Left renal pelvis (tissue), 4 donors: ENCODE measurements at regions not wholly inside any gene's neighbourhood (a gene's known extent, or its start where the extent isn't known, plus 50 kb on each side); places are given as distances from the start of the nearest gene placed in this dataset.
A peak's percentile ranks its signal among the peaks of the same experiment; 100 is the strongest.

ENCODE experiments used
- DNase-seq, 4 donors: peaks; one replicate each; pipeline ENCODE4 v3.0.0-alpha.2; 2013; ENCODE audit warnings: low read depth in 4 of 4, low spot score in 3 of 4

GRCh38 chr13:61706899-61707298, 291.2 kb upstream of the PCDH20 start:
- no peak for DNase-seq

DNA sequence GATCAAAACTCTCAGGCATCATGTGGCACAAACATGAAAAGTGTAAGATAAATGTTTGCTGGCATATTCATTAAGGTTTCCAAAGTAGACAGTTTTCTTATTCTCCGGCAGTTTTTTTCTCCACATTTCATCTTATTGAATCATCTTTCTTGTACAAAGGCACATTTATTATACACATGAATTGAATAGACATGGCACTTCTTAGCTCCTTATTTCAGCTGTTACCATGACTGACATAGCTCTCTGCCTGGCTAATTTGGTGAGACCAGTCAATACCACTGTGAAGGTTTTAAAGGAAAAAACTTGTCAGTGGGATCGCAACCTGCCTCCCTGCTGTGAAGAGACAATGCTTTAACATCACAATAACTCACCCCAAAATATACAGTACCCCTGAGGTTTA, 285.0 kb upstream of the PCDH20 start:
- no peak for DNase-seq

GRCh38 chr13:61700181-61700580, 284.5 kb upstream of the PCDH20 start:
- no peak for DNase-seq

- no peak for DNase-seq
Observed at GRCh38 chr13:61696676-61697075, 281.0 kb upstream of the PCDH20 start.

- DNase-seq = no peak
Observed at GRCh38 chr13:61695147-61695546, 279.5 kb upstream of the PCDH20 start.

GRCh38 chr13:61692691-61693090, 277.0 kb upstream of the PCDH20 start:
- no peak for DNase-seq

DNA sequence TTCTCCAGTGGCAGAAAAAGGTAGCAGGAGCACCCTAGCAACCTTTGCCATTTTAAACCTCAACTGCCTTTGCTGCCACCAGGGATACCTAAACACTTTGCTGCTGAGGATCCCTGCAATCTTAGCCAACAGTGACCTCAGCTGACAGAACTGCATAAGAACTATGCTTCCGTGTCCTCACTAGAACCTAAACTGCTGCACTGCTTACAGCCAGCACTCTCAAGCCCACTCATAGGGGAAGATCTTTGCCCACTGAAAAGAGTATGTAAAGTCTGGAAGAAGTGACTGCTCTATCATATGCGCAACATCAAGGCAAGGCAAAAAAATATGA, 270.0 kb upstream of the PCDH20 start:
- DNase-seq = peak in 1 of 4 donors; percentile 16

DNA sequence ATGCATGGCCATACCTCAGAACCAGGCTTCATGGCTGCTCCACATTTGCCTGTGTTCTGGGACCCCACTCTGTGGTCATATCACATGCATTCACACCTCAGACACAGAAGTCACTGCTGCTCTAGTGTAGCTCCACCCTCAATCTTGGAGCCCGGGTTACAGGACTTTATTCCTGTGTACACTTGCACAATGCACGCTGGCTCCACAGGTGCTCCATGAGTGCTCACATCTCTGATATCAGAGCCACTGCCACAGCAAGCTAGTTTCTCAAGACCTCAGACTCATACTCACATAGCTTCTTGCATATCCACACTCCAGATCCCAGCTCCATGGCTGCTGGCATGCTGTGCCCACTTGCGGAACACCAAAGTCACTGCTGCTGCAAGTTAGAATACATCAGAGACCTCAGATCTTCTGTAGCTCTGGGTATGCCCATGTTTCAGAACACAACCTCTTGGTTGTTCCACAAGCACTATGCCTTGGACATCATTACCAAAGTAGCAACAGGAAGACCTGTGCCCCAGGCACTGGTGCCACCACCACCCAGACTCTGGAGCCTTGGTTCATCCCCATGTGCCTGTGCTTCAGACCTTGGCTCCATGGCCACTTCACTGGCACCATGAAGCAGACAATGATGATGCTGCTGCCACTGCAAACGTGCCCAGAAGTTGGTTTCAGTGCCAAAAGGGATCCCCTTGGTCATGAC, 269.5 kb upstream of the PCDH20 start:
- no peak for DNase-seq

DNA sequence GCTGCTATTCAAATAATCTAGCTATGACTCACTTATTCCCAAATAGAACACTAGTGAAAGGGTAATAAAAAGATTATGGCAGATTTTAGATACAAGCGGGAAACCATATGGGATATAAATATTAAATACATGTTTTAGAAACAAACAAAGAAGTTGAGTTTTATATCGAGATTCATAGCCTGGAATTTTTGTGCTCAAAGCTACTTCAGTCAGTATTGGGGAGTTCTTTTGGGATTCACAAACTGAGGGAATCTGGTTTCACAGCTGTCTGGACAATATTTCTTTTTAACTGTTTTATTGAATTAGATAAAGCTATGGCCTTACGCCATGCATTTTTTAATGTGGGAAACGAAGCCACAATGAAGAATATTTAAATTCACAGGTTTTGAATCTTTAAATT, 257.1 kb upstream of the PCDH20 start:
- no peak for DNase-seq

DNA sequence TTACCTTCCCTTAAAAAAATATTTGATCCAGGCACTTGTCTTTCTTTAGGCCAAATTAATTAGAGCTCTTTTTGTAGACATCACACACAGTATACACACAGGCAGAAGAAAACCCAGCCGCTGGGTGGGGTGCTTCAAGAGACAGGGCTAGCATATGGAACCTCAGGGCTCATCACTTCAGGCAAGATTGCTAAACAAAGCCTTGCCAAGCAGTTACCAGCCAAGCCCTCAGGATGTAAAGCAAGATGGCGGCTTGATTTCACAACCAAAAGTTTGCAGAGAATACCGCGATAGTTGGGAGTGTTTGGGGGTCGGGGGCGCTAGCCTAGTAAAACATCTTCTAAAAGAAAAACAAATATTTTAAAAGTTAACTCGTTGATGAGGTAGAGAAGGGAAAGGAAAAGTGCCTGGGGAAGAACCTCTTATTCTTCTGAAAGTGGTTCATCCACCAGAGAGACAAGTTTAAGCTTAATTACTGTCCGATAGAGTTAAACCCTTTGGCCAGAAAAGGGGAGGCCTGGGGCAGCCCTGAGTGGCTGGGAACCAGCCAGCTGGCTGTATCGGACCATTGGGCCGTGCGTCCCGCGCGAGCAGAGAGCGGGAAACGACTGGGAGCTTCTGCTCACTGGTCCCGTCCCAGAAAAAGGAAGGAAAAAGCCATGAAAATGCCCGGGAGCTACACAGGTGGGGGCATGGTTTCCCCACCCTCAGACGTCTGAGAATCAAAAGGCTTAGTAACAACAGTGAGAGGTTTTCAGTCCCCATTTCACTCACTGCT, 254.9 kb upstream of the PCDH20 start:
- DNase-seq = no peak

DNA sequence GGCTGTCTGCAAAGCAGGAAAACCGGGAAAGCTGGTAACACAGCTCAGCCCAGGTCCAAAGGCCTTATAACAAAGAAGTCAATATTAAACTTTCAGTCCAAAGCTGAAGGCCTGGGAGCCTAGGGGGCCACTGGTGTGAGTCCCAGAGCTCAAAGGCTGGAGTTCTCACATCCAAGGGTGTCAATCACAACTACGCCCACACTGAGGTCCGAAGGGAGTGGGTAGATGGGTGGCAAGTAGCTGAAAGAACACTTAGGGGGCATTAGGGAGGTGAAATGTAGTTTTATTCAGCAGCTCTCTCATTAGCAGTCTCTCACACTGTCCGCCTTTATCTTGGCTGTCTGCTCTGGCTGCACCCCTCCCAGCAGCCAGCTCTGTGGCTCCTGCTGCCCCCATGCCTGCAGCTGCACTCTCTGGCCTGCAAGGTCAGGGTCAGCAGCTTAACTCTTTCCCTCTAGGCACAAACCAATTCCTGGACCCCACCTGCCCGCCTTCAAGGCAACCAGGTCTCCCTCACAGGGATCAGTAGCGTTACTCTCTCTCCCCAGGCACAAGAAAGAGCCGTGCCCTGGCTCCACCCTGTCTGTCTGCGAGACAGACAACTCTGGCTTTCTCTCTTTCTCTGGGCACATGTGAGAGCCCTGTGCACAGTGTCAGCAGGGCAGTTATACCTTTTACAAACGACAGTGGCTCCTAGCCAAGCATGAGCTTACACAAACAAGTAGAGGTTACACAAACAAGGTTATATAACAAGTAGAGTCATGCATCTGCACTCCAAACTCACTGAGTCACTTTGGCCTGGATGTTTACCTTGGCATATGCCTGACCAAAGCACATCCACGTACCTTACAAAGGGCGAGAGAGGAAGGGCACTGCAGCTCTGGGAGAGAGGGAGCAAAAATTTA, 249.4 kb upstream of the PCDH20 start:
- DNase-seq = no peak

GRCh38 chr13:61654481-61654880, 238.8 kb upstream of the PCDH20 start:
- DNase-seq = no peak

DNA sequence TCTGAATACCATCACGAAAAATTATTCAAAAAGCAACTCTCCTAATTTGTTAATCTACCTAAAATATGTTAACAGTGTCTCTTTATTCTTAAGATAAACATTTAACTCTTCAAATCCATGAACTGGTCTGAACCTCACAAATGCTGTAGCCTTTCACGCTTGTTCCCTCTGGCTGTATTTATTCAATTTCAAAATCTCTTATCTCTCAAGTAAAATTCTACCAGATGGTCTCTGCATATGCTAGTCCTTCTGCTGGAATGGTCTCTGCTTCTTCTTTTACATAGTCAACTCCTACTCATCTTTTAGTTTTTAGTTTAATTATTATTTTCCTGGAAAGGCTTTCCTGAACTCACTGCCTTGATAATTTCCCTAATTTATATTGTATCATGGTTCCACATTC, 232.9 kb upstream of the PCDH20 start:
- DNase-seq = no peak

DNA sequence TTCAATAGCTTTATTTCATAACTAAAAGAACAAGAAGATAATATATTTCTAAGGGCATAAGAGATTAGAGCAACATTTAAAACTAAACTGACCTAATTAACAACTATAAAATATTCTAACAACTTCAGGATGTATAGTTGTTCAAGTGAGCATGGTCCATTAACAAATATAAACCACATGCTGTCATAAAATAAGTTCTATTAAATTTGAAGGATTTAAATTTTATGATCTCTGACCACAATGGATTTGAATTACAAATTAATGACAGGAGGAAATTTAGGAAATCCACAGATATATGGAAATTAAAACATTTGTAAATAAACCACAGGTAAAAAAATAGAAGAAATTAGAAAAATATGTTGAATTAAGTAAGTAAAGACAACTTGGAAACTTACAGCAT, 196.5 kb upstream of the PCDH20 start:
- no peak for DNase-seq

DNA sequence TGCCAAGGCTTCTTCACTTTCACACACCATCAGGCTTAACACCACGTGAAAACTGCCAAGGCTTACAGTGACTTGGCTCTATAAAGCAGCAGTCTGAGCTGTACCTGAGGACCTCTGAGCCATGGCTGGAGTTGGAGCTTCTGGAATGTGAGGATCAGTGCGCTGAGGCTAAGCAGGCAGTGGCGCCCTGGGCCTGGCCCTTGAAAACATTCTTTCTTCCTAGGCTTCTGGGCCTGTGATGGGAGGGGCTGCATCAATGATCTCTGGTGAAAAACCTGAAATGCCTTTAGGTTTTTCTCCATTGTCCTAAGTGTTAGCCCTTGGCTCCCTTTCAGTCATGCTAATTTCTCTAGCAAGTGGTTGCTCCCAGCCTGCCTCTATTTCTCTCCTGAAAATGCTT, 192.5 kb upstream of the PCDH20 start:
- DNase-seq = no peak

- DNase-seq = no peak
Observed at GRCh38 chr13:61600360-61601033, 184.8 kb upstream of the PCDH20 start.

DNA sequence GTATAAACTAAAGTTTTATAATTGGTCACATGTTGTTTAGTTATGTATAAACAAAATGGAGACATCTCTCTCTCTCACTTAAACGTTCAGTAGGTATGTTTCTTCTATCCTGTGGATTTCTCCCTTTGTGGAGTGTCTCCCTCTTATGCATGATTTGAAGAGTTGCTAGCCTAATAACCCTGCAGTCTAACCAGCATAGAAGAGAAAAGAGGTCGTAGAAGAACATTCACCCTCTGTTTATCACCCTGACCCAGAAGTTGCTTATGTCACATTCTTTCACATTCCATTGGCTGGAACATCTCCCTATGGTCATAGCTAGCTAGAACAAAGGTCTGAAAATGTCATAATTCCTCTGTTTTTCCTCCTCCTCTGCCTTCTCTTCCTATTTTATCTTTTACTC, 176.8 kb upstream of the PCDH20 start:
- DNase-seq = no peak

DNA sequence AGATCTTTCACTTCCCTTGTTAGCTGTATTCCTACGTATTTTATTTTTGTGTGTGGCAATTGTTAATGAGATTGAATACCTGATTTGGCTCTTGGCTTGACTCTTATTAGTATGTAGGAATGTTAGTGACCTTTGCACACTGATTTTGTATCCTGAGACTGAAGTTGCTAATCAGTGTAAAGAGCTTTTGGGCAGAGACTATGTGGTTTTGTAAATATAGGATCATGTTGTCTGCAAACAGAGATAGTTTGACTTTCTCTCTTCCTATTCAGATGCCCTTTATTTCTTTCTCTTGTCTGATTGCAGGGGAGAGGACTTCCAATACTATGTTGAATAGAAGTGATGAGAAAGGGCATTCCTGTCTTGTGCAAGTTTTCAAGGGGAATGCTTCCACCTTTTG, 160.3 kb upstream of the PCDH20 start:
- no peak for DNase-seq

- DNase-seq = no peak
Observed at GRCh38 chr13:61563645-61564044, 148.0 kb upstream of the PCDH20 start.

- no peak for DNase-seq
Observed at GRCh38 chr13:61546911-61547310, 131.3 kb upstream of the PCDH20 start.

DNA sequence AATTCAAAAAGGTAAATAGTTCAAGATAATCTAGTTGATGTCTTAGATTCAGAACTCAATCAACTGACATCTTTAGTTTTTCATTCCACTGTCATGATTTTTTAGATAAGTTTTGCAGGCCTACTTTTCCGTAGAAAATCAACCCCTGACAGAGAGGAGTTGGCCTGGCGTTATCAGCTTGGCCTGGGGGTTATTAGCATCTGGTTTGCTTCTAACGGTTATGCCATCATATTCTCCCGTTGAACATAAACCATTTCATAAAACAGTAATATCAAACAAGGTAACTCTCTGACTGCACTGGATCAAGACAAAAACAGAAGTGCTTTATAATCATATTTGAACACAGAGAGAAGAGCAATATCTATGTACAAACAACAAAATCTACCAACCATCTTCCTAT, 130.8 kb upstream of the PCDH20 start:
- DNase-seq = no peak
